BLaER1 (cell line): ENCODE measurements at regions not wholly inside any gene's neighbourhood (a gene's known extent, or its start where the extent isn't known, plus 50 kb on each side); places are given as distances from the start of the nearest gene placed in this dataset.

Experiments
- H3K27ac ChIP-seq: shearing (Covaris generic); formaldehyde crosslinking; 2 replicates; pipeline ENCODE4 v1.8.1; 2022
- H3K27me3 ChIP-seq: shearing (Covaris generic); formaldehyde crosslinking; 2 replicates; pipeline ENCODE4 v1.8.1; 2022
- H3K36me3 ChIP-seq: shearing (Covaris generic); formaldehyde crosslinking; 2 replicates; pipeline ENCODE4 v1.8.1; 2022
- H3K4me1 ChIP-seq: shearing (Covaris generic); formaldehyde crosslinking; 2 replicates; pipeline ENCODE4 v1.8.1; 2022
- H3K4me2 ChIP-seq: shearing (Covaris generic); formaldehyde crosslinking; 2 replicates; pipeline ENCODE4 v1.8.1; 2022
- H3K4me3 ChIP-seq: shearing (Covaris generic); formaldehyde crosslinking; 2 replicates; pipeline ENCODE4 v1.8.1; 2022
- H3K9ac ChIP-seq: shearing (Covaris generic); formaldehyde crosslinking; 2 replicates; pipeline ENCODE4 v1.8.1; 2022
- H3K9me3 ChIP-seq: shearing (Covaris generic); formaldehyde crosslinking; 2 replicates; pipeline ENCODE4 v1.8.1; 2022
- H4K20me1 ChIP-seq: shearing (Covaris generic); formaldehyde crosslinking; 2 replicates; pipeline ENCODE4 v1.8.1; 2022
- Cebpa-rat ChIP-seq: shearing (Covaris generic); IDR thresholded peaks from 2 replicates; pipeline ENCODE4 v1.8.1; 2022

- Histone ChIP-seq H3K27me3 (no peaks in the 10 kb centered on the region), H3K27ac (peak overlapping the region; percentile 82), H3K9me3 (no peaks in the 10 kb centered on the region), H4K20me1 (no peaks in the 10 kb centered on the region), H3K36me3 (no peaks in the 10 kb centered on the region), H3K4me3 (no peak overlapping the region), H3K4me1 (peaks cover 99% of the 10 kb centered on the region), H3K4me2 (peak overlapping the region; percentile 92), H3K9ac (no peak overlapping the region)
- TF ChIP-seq Cebpa-rat = no peak
Observed at GRCh38 chr7:50211130-50212015, 93.1 kb upstream of the IKZF1 start.

GRCh38 chr7:50210706-50211115 is 93.8 kb upstream of the IKZF1 start:
- Histone ChIP-seq H4K20me1 (no peaks in the 10 kb centered on the region), H3K9ac (no peak overlapping the region), H3K4me1 (peaks cover 96% of the 10 kb centered on the region), H3K27ac (0 out of 2 replicates have a peak overlapping the region, but pooled peaks have one; percentile 82), H3K36me3 (no peaks in the 10 kb centered on the region), H3K27me3 (no peaks in the 10 kb centered on the region), H3K4me3 (no peak overlapping the region), H3K9me3 (no peaks in the 10 kb centered on the region), H3K4me2 (peak overlapping the region; percentile 15; the same call in 1 of the 2 replicates)
- TF ChIP-seq Cebpa-rat = no peak

GRCh38 chr7:50209461-50210135 is 94.9 kb upstream of the IKZF1 start:
- Histone ChIP-seq H3K36me3 (no peaks in the 10 kb centered on the region), H3K9me3 (no peaks in the 10 kb centered on the region), H3K4me3 (no peak overlapping the region), H3K9ac (no peak overlapping the region), H3K27ac (peak overlapping the region; percentile 10; the same call in 1 of the 2 replicates), H3K4me2 (peak overlapping the region; percentile 4; the same call in 1 of the 2 replicates), H3K4me1 (peaks cover 96% of the 10 kb centered on the region), H4K20me1 (no peaks in the 10 kb centered on the region), H3K27me3 (no peaks in the 10 kb centered on the region)
- no peak for TF ChIP-seq Cebpa-rat

GRCh38 chr7:50208378-50208982 is 96.0 kb upstream of the IKZF1 start:
- Histone ChIP-seq H4K20me1 (no peaks in the 10 kb centered on the region), H3K27ac (peak overlapping the region; percentile 69; the same call in 1 of the 2 replicates), H3K9me3 (no peaks in the 10 kb centered on the region), H3K9ac (no peak overlapping the region), H3K27me3 (no peaks in the 10 kb centered on the region), H3K4me1 (peaks cover 96% of the 10 kb centered on the region), H3K36me3 (no peaks in the 10 kb centered on the region), H3K4me2 (peak overlapping the region; percentile 72; the same call in 1 of the 2 replicates), H3K4me3 (no peak overlapping the region)
- no peak for TF ChIP-seq Cebpa-rat

GRCh38 chr7:50207686-50208255 is 96.7 kb upstream of the IKZF1 start:
- no peak for TF ChIP-seq Cebpa-rat
- H3K4me2 ChIP-seq = peak overlapping the region; percentile 72; the same call in 1 of the 2 replicates
- no peaks in the 10 kb centered on the region for H3K36me3 ChIP-seq
- H3K9me3 ChIP-seq = no peaks in the 10 kb centered on the region
- no peaks in the 10 kb centered on the region for H4K20me1 ChIP-seq
- peaks cover 96% of the 10 kb centered on the region for H3K4me1 ChIP-seq
- no peak overlapping the region for H3K4me3 ChIP-seq
- peak overlapping the region; percentile 69 for H3K27ac ChIP-seq
- no peaks in the 10 kb centered on the region for H3K27me3 ChIP-seq
- no peak overlapping the region for H3K9ac ChIP-seq

GRCh38 chr7:50207251-50207564 is 97.3 kb upstream of the IKZF1 start:
- Histone ChIP-seq H3K9ac (no peak overlapping the region), H3K4me1 (peaks cover 96% of the 10 kb centered on the region)

GRCh38 chr7:50206453-50207250 is 97.9 kb upstream of the IKZF1 start:
- no peaks in the 10 kb centered on the region for H3K36me3 ChIP-seq
- no peaks in the 10 kb centered on the region for H3K27me3 ChIP-seq

More at GRCh38 chr7:50207251-50207564, 97.3 kb upstream of the IKZF1 start:
- no peaks in the 10 kb centered on the region for H3K36me3 ChIP-seq
- peak overlapping the region; percentile 72 for H3K4me2 ChIP-seq
- no peaks in the 10 kb centered on the region for H3K27me3 ChIP-seq
- H3K9me3 ChIP-seq = no peaks in the 10 kb centered on the region
- H3K27ac ChIP-seq = peak overlapping the region; percentile 69
- TF ChIP-seq Cebpa-rat = no peak
- H4K20me1 ChIP-seq = no peaks in the 10 kb centered on the region
- H3K4me3 ChIP-seq = no peak overlapping the region

GRCh38 chr7:50205011-50205410 is 99.5 kb upstream of the IKZF1 start:
- no peaks in the 10 kb centered on the region for H4K20me1 ChIP-seq
- H3K4me1 ChIP-seq = peaks cover 96% of the 10 kb centered on the region
- no peaks in the 10 kb centered on the region for H3K27me3 ChIP-seq
- TF ChIP-seq Cebpa-rat = no peak
- peak overlapping the region; percentile 8; the same call in 1 of the 2 replicates for H3K9ac ChIP-seq
- H3K27ac ChIP-seq = peak overlapping the region; percentile 67
- no peak overlapping the region for H3K4me3 ChIP-seq
- H3K4me2 ChIP-seq = peak overlapping the region; percentile 68
- no peaks in the 10 kb centered on the region for H3K9me3 ChIP-seq
- no peaks in the 10 kb centered on the region for H3K36me3 ChIP-seq

More at GRCh38 chr7:50206453-50207250, 97.9 kb upstream of the IKZF1 start:
- H3K27ac ChIP-seq = peak overlapping the region; percentile 69
- H3K9ac ChIP-seq = no peak overlapping the region
- H3K4me3 ChIP-seq = no peak overlapping the region
- H3K4me1 ChIP-seq = peaks cover 96% of the 10 kb centered on the region
- TF ChIP-seq Cebpa-rat = no peak
- no peaks in the 10 kb centered on the region for H3K9me3 ChIP-seq
- no peaks in the 10 kb centered on the region for H4K20me1 ChIP-seq
- peak overlapping the region; percentile 72 for H3K4me2 ChIP-seq

- Histone ChIP-seq H3K36me3 (no peaks in the 10 kb centered on the region), H4K20me1 (no peaks in the 10 kb centered on the region), H3K4me3 (no peak overlapping the region), H3K9me3 (no peaks in the 10 kb centered on the region), H3K9ac (peak overlapping the region; percentile 8; the same call in 1 of the 2 replicates), H3K27me3 (no peaks in the 10 kb centered on the region), H3K4me2 (peak overlapping the region; percentile 68), H3K27ac (peak overlapping the region; percentile 67), H3K4me1 (peaks cover 96% of the 10 kb centered on the region)
- TF ChIP-seq Cebpa-rat = no peak
Observed at GRCh38 chr7:50204581-50204980, 99.9 kb upstream of the IKZF1 start.
